Right atrium auricular region (tissue), 2 donors: ENCODE measurements at regions not wholly inside any gene's neighbourhood (a gene's known extent, or its start where the extent isn't known, plus 50 kb on each side); places are given as distances from the start of the nearest gene placed in this dataset.

Experiments
- DNase-seq: peaks from one replicate; pipeline ENCODE4 v3.0.0-alpha.2; 2019; ENCODE audit warnings: low spot score
- H3K27ac ChIP-seq, 2 donors: fragments of 200-600 bp; sonication (generic); 1 replicate in 1 of 2; 2 replicates in 1 of 2; pipeline ENCODE4 v1.5.1; 2016 to 2019
- H3K27me3 ChIP-seq, 2 donors: fragments of 200-600 bp; sonication (generic); one replicate each; pipeline versions ENCODE4 v1.5.1 to v1.6.0; 2017 to 2019
- H3K36me3 ChIP-seq: fragments of 200-600 bp; sonication (generic); one replicate; pipeline ENCODE4 v1.5.1; 2016
- H3K4me1 ChIP-seq, 2 donors: fragments of 200-600 bp; sonication (generic); one replicate each; pipeline versions ENCODE4 v1.5.1 to v1.6.0; 2017 to 2019
- H3K4me3 ChIP-seq, 2 donors: fragments of 200-600 bp; sonication (generic); 1 replicate in 1 of 2; 2 replicates in 1 of 2; pipeline ENCODE4 v1.5.1; 2017 to 2019; ENCODE audit warnings: mild to moderate bottlenecking in 1 of 2, moderate library complexity in 1 of 2
- H3K9me3 ChIP-seq, 2 donors: fragments of 200-600 bp; sonication (generic); one replicate each; pipeline ENCODE4 v1.5.1; 2019
- CTCF ChIP-seq, 2 donors: fragments of 200-600 bp; sonication (generic); IDR thresholded peaks; one replicate each; pipeline ENCODE4 v1.5.1; 2019; ENCODE audit warnings: antibody characterized with exemption in 2 of 2

- Histone ChIP-seq H3K27me3 (no peaks in the 10 kb centered on the region), H3K9me3 (no peaks in the 10 kb centered on the region), H3K27ac (no peak overlapping the region), H3K4me3 (no peak overlapping the region), H3K36me3 (no peaks in the 10 kb centered on the region), H3K4me1 (no peaks in the 10 kb centered on the region)
- no peak for DNase-seq
- no peak for TF ChIP-seq CTCF (IDR thresholded peaks at IDR 0.05)
Observed at GRCh38 chr18:67582488-67582887, 66.0 kb upstream of the DSEL start.

- TF ChIP-seq CTCF (IDR thresholded peaks at IDR 0.05), result no peak
- Histone ChIP-seq H3K36me3 (no peaks in the 10 kb centered on the region), H3K9me3 (no peaks in the 10 kb centered on the region), H3K27ac (no peak overlapping the region), H3K4me3 (no peak overlapping the region), H3K27me3 (no peaks in the 10 kb centered on the region), H3K4me1 (no peaks in the 10 kb centered on the region)
- DNase-seq, result no peak
Observed at GRCh38 chr18:67581178-67581577, 64.7 kb upstream of the DSEL start.

- Histone ChIP-seq H3K36me3 (no peaks in the 10 kb centered on the region), H3K27ac (no peak overlapping the region), H3K9me3 (no peaks in the 10 kb centered on the region), H3K4me3 (no peak overlapping the region), H3K27me3 (no peaks in the 10 kb centered on the region), H3K4me1 (no peaks in the 10 kb centered on the region)
- DNase-seq, result no peak
- no peak for TF ChIP-seq CTCF (IDR thresholded peaks at IDR 0.05)
Observed at GRCh38 chr18:67577386-67577785, 60.9 kb upstream of the DSEL start.

- H3K9me3 ChIP-seq, result no peaks in the 10 kb centered on the region
- DNase-seq, result no peak
- no peak overlapping the region for H3K27ac ChIP-seq
Observed at GRCh38 chr18:67574749-67575148, 58.2 kb upstream of the DSEL start.

GRCh38 chr18:67568166-67568565, 51.6 kb upstream of the DSEL start:
- Histone ChIP-seq H3K36me3 (no peaks in the 10 kb centered on the region), H3K9me3 (no peaks in the 10 kb centered on the region), H3K4me3 (no peak overlapping the region), H3K27me3 (no peaks in the 10 kb centered on the region), H3K27ac (no peak overlapping the region), H3K4me1 (no peaks in the 10 kb centered on the region)
- no peak for TF ChIP-seq CTCF (IDR thresholded peaks at IDR 0.05)
- no peak for DNase-seq

More at GRCh38 chr18:67574749-67575148, 58.2 kb upstream of the DSEL start:
- Histone ChIP-seq H3K4me3 (no peak overlapping the region), H3K4me1 (no peaks in the 10 kb centered on the region), H3K36me3 (no peaks in the 10 kb centered on the region), H3K27me3 (no peaks in the 10 kb centered on the region)
- no peak for TF ChIP-seq CTCF (IDR thresholded peaks at IDR 0.05)
